HCT116 (cell line): ENCODE measurements at regions not wholly inside any gene's neighbourhood (a gene's known extent, or its start where the extent isn't known, plus 50 kb on each side); places are given as distances from the start of the nearest gene placed in this dataset.

Experiments used
- ATAC-seq: fragments of 200-7000 bp; cut with Tn5 transposase; 2 replicates; pipeline ENCODE4 v1.9.1; 2020; ENCODE audit warnings: mild to moderate bottlenecking, moderate library complexity
- BruUV-seq: library from RNA; stranded (reverse); fragments of 400-500 nt; replicated peaks from 2 replicates; lab custom pipeline; 2021; lab: Mats Ljungman, UMichigan
- CTCF ChIA-PET: fragments of 300-600 bp; sonication (Branson Sonifier 250); formaldehyde crosslinking; loops from one replicate; lab custom pipeline; 2021; ENCODE audit warnings: antibody characterized with exemption; lab: Charles Lee
- POLR2A ChIA-PET: fragments of 300-600, 350-600 bp; sonication (Branson Sonifier 250); formaldehyde crosslinking; loops from one replicate; lab custom pipeline; 2021; ENCODE audit warnings: antibody characterized with exemption; lab: Charles Lee
- RAD21 ChIA-PET, 2 experiments: fragments of 300-600 bp; sonication (Branson Sonifier 250); formaldehyde crosslinking; loops; one replicate each; lab custom pipeline; 2023; ENCODE audit warnings: low total read pairs in 2 of 2; ENCODE audit not compliant: uncharacterized antibody in 2 of 2, unreplicated experiment in 2 of 2, low non-redundant PET in 1 of 2; lab: Charles Lee
- DNase-seq: peaks from one replicate; pipeline ENCODE4 v3.0.0-alpha.2; 2010; ENCODE audit warnings: low read depth, low spot score
- H2AFZ ChIP-seq: fragments of 200-600 bp; shearing (Covaris generic), sonication (generic); 2 replicates; pipeline ENCODE4 v1.6.1; 2017; ENCODE audit warnings: low read depth, mixed run types, mixed read lengths, antibody characterized with exemption, low read length; ENCODE audit not compliant: poor library complexity, severe bottlenecking
- H3K27ac ChIP-seq: 2 replicates; pipeline ENCODE4 v1.5.1; 2012; ENCODE audit warnings: low read depth, low read length
- H3K27me3 ChIP-seq: fragments of 200-600 bp; sonication (generic); 2 replicates; pipeline ENCODE4 v1.6.1; 2016; ENCODE audit warnings: mixed run types, low read length, mixed read lengths; ENCODE audit not compliant: insufficient read depth
- H3K36me3 ChIP-seq, 2 experiments: fragments of 200-500 bp in 1 of 2; fragments of 200-600 bp in 1 of 2; sonication (Bioruptor generic) in 1 of 2; sonication (generic) in 1 of 2; 2 replicates each; pipeline versions ENCODE4 v1.5.1 to v1.6.1; 2014 to 2016; ENCODE audit warnings: low read length in 2 of 2, inconsistent platforms in 1 of 2, mixed read lengths in 1 of 2, mixed run types in 1 of 2; ENCODE audit not compliant: insufficient read depth in 2 of 2, control insufficient read depth in 1 of 2
- H3K4me1 ChIP-seq, 2 experiments: fragments of 200-600 bp in 1 of 2; sonication (generic) in 1 of 2; 2 replicates each; pipeline versions ENCODE4 v1.5.1 to v1.6.1; 2012 to 2017; ENCODE audit warnings: low read length in 2 of 2, inconsistent platforms in 1 of 2, mild to moderate bottlenecking in 1 of 2, mixed read lengths in 1 of 2, mixed run types in 1 of 2, moderate library complexity in 1 of 2; ENCODE audit not compliant: insufficient read depth in 2 of 2, control insufficient read depth in 1 of 2
- H3K4me2 ChIP-seq: fragments of 200-600 bp; sonication (generic); 2 replicates; pipeline ENCODE4 v1.6.1; 2017; ENCODE audit warnings: mixed run types, low read length, mixed read lengths
- H3K4me3 ChIP-seq, 2 experiments: fragments of 200-600 bp in 1 of 2; sonication (generic) in 1 of 2; replicated peaks in 1 of 2; 2 replicates each; pipeline ENCODE4 v1.5.1; 2011 to 2016; ENCODE audit warnings: low read length in 2 of 2, control low read depth in 1 of 2, low read depth in 1 of 2, mild to moderate bottlenecking in 1 of 2, mixed read lengths in 1 of 2, mixed run types in 1 of 2
- H3K79me2 ChIP-seq: fragments of 200-600 bp; sonication (generic); 2 replicates; pipeline ENCODE4 v1.6.1; 2017; ENCODE audit warnings: mild to moderate bottlenecking, mixed run types, low read length, moderate library complexity, mixed read lengths; ENCODE audit not compliant: insufficient read depth
- H3K9ac ChIP-seq: fragments of 200-600 bp; sonication (generic); 2 replicates; pipeline ENCODE4 v1.6.1; 2016; ENCODE audit warnings: low read length, mixed read lengths
- H3K9me2 ChIP-seq: fragments of 200-600 bp; sonication (generic), shearing (Covaris generic); 2 replicates; pipeline ENCODE4 v1.6.1; 2017; ENCODE audit warnings: mixed run types, mild to moderate bottlenecking, moderate library complexity; ENCODE audit not compliant: insufficient read depth
- H3K9me3 ChIP-seq, 2 experiments: fragments of 200-500 bp in 1 of 2; fragments of 200-600 bp in 1 of 2; sonication (Bioruptor generic) in 1 of 2; sonication (generic) in 1 of 2; 2 replicates each; pipeline ENCODE4 v1.6.1; 2014 to 2017; ENCODE audit warnings: low read length in 2 of 2, mixed read lengths in 2 of 2, inconsistent platforms in 1 of 2, low read depth in 1 of 2, mild to moderate bottlenecking in 1 of 2, mixed run types in 1 of 2, moderate library complexity in 1 of 2; ENCODE audit not compliant: control insufficient read depth in 1 of 2, insufficient read depth in 1 of 2
- H4K20me1 ChIP-seq: fragments of 200-600 bp; sonication (generic), shearing (Covaris generic); 2 replicates; pipeline ENCODE4 v1.6.1; 2017; ENCODE audit warnings: mixed run types, mild to moderate bottlenecking, moderate library complexity; ENCODE audit not compliant: insufficient read depth
- ELF1 ChIP-seq: IDR thresholded peaks from 2 replicates; pipeline ENCODE4 v1.6.1; 2012; ENCODE audit warnings: low read depth, borderline replicate concordance
- EZH2 ChIP-seq: fragments of 200-600 bp; sonication (generic); IDR thresholded peaks from 2 replicates; pipeline ENCODE4 v1.6.1; 2017; ENCODE audit warnings: antibody characterized with exemption, mixed run types
- POLR2A ChIP-seq: IDR thresholded peaks from 2 replicates; pipeline ENCODE4 v1.7.0; 2011; ENCODE audit warnings: borderline replicate concordance; ENCODE audit not compliant: insufficient read depth, insufficient read length; ENCODE audit errors: extremely low read depth
- REST ChIP-seq: IDR thresholded peaks from 2 replicates; pipeline ENCODE4 v1.6.1; 2012; ENCODE audit warnings: low read depth
- TCF7L2 ChIP-seq: IDR thresholded peaks from 2 replicates; pipeline ENCODE4 v1.7.0; 2011; ENCODE audit warnings: borderline replicate concordance, inconsistent platforms; ENCODE audit not compliant: insufficient read depth, insufficient read length; ENCODE audit errors: extremely low read depth
- ZNF274 ChIP-seq: fragments of 200-500 bp; sonication (Bioruptor generic); IDR thresholded peaks from 2 replicates; pipeline ENCODE4 v1.6.1; 2014; ENCODE audit warnings: mild to moderate bottlenecking, low read depth, low read length, inconsistent platforms
- intact Hi-C: fragments of 100-400 bp; cut with micrococcal nuclease; formaldehyde crosslinking; loops from 2 replicates; pipeline ENCODE4 v1.10.0; 2022

GRCh38 chr12:67742461-67742860, 93.9 kb downstream of the DYRK2 start:
- DNase-seq, result no peak
- CTCF ChIA-PET, result no interaction called here
- no peak for ATAC-seq
- no peak overlapping the region for H3K27ac ChIP-seq
- no peaks in the 10 kb centered on the region for H4K20me1 ChIP-seq
- H3K27me3 ChIP-seq, result no peaks in the 10 kb centered on the region
- no peaks in the 10 kb centered on the region for H3K36me3 ChIP-seq
- H3K4me1 ChIP-seq, result peaks cover 0 to 4% of the 10 kb centered on the region in 2 experiments; a peak in 2 of 4 replicates
- no peak overlapping the region for H3K4me2 ChIP-seq
- no peak overlapping the region for H3K4me3 ChIP-seq
- POLR2A ChIA-PET, result no interaction called here
- H3K9me3 ChIP-seq, result no peaks in the 10 kb centered on the region
- H3K79me2 ChIP-seq, result no peaks in the 10 kb centered on the region
- H3K9ac ChIP-seq, result no peak overlapping the region
- no peak overlapping the region for H2AFZ ChIP-seq
- intact Hi-C loops, result no loop called here
- no TSS peak for BruUV-seq
- RAD21 ChIA-PET, result no interaction called here
- H3K9me2 ChIP-seq, result no peaks in the 10 kb centered on the region
- TF ChIP-seq TCF7L2 (no peak), ELF1 (no peak), POLR2A (no peak), REST (no peak), ZNF274 (no peak), EZH2 (no peak)
- TF ChIP-seq, all 23 proteins: peak for 0
